ENCODE measurements at regions not wholly inside any gene's neighbourhood (a gene's known extent, or its start where the extent isn't known, plus 50 kb on each side); places are given as distances from the start of the nearest gene placed in this dataset.

GRCh38 chr3:144032531-144033239 lies 61.1 kb downstream of the DIPK2A start:
- H3K27me3 ChIP-seq (ENCODE audit: control insufficient read depth, insufficient read depth, low read length, poor library complexity, severe bottlenecking), result no peaks in the 10 kb centered on the region
- no peak for DNase-seq
- no peaks in the 10 kb centered on the region for H3K4me1 ChIP-seq (ENCODE audit: control insufficient read depth, insufficient read depth, low read length)
- no peaks in the 10 kb centered on the region for H3K9me3 Mint-ChIP-seq
- H3K9me3 ChIP-seq (ENCODE audit: control insufficient read depth, low read length), result no peaks in the 10 kb centered on the region
- no peak overlapping the region for H3K9ac ChIP-seq (ENCODE audit: extremely low read depth, low read length, poor library complexity, severe bottlenecking)
- no peak overlapping the region for H3K27ac Mint-ChIP-seq
- WGBS, 2 experiments (ENCODE audit: insufficient coverage in 1 of 2, insufficient read length in 1 of 2), result 96 to 100% methylated on average over 4 to 5 of the region's 5 CpGs
- H3K4me1 Mint-ChIP-seq, result no peaks in the 10 kb centered on the region
- no peaks in the 10 kb centered on the region for H3K36me3 Mint-ChIP-seq (ENCODE audit: low read depth)
- H3K4me3 ChIP-seq (ENCODE audit: low read length), result no peak overlapping the region
- no peak for TF ChIP-seq CTCF (conservative IDR thresholded peaks at IDR 0.05)
- no peak overlapping the region for H3K4me3 Mint-ChIP-seq
- H3K27ac ChIP-seq (ENCODE audit: low read depth, low read length), result no peak overlapping the region
- no peaks in the 10 kb centered on the region for H3K27me3 Mint-ChIP-seq (ENCODE audit: insufficient read depth)
- H3K36me3 ChIP-seq (ENCODE audit: control insufficient read depth, insufficient read depth, low read length), result no peaks in the 10 kb centered on the region

- no peak overlapping the region for H3K27ac Mint-ChIP-seq
- Histone ChIP-seq H3K9ac (ENCODE audit: extremely low read depth, low read length, poor library complexity, severe bottlenecking) (no peak overlapping the region), H3K27me3 (ENCODE audit: control insufficient read depth, insufficient read depth, low read length, poor library complexity, severe bottlenecking) (no peaks in the 10 kb centered on the region), H3K4me1 (ENCODE audit: control insufficient read depth, insufficient read depth, low read length) (no peaks in the 10 kb centered on the region), H3K4me3 (ENCODE audit: low read length) (no peak overlapping the region), H3K27ac (ENCODE audit: low read depth, low read length) (no peak overlapping the region), H3K36me3 (ENCODE audit: control insufficient read depth, insufficient read depth, low read length) (no peaks in the 10 kb centered on the region), H3K9me3 (ENCODE audit: control insufficient read depth, low read length) (no peaks in the 10 kb centered on the region)
- H3K9me3 Mint-ChIP-seq, result no peaks in the 10 kb centered on the region
- H3K4me1 Mint-ChIP-seq, result no peaks in the 10 kb centered on the region
- no peak for DNase-seq
- WGBS, 2 experiments (ENCODE audit: insufficient coverage in 1 of 2, insufficient read length in 1 of 2), result 100% methylated on average over 1 of the region's 1 CpG; no CpG with 5 or more reads in 1 of the 2 experiments
- no peak overlapping the region for H3K4me3 Mint-ChIP-seq
- H3K27me3 Mint-ChIP-seq (ENCODE audit: insufficient read depth), result no peaks in the 10 kb centered on the region
- H3K36me3 Mint-ChIP-seq (ENCODE audit: low read depth), result no peaks in the 10 kb centered on the region
- no peak for TF ChIP-seq CTCF (conservative IDR thresholded peaks at IDR 0.05)
Measured at GRCh38 chr3:144033240-144033589, 61.6 kb downstream of the DIPK2A start.

GRCh38 chr3:144033863-144034262 lies 62.2 kb downstream of the DIPK2A start:
- Histone ChIP-seq H3K4me3 (ENCODE audit: low read length) (no peak overlapping the region), H3K36me3 (ENCODE audit: control insufficient read depth, insufficient read depth, low read length) (no peaks in the 10 kb centered on the region), H3K4me1 (ENCODE audit: control insufficient read depth, insufficient read depth, low read length) (no peaks in the 10 kb centered on the region), H3K27ac (ENCODE audit: low read depth, low read length) (no peak overlapping the region), H3K9ac (ENCODE audit: extremely low read depth, low read length, poor library complexity, severe bottlenecking) (no peak overlapping the region), H3K27me3 (ENCODE audit: control insufficient read depth, insufficient read depth, low read length, poor library complexity, severe bottlenecking) (no peaks in the 10 kb centered on the region), H3K9me3 (ENCODE audit: control insufficient read depth, low read length) (no peaks in the 10 kb centered on the region)
- DNase-seq, result no peak
- Mint-ChIP-seq H3K27ac (no peak overlapping the region), H3K9me3 (no peaks in the 10 kb centered on the region), H3K4me3 (no peak overlapping the region), H3K36me3 (ENCODE audit: low read depth) (no peaks in the 10 kb centered on the region), H3K4me1 (no peaks in the 10 kb centered on the region), H3K27me3 (ENCODE audit: insufficient read depth) (no peaks in the 10 kb centered on the region)
- no peak for TF ChIP-seq CTCF (conservative IDR thresholded peaks at IDR 0.05)
- WGBS, 2 experiments (ENCODE audit: insufficient coverage in 1 of 2, insufficient read length in 1 of 2), result 0% methylated on average over 1 of the region's 1 CpG; no CpG with 5 or more reads in 1 of the 2 experiments
